Subcutaneous abdominal adipose tissue (tissue), 5 donors: ENCODE measurements at regions not wholly inside any gene's neighbourhood (a gene's known extent, or its start where the extent isn't known, plus 50 kb on each side); places are given as distances from the start of the nearest gene placed in this dataset.

ENCODE experiments used
- H3K27ac ChIP-seq: one replicate; pipeline ENCODE4 v1.7.0; 2013; ENCODE audit warnings: low read depth, mild to moderate bottlenecking, inconsistent platforms, low read length, moderate library complexity
- H3K27me3 ChIP-seq, 5 donors: one replicate each; pipeline ENCODE4 v1.7.0; 2013; ENCODE audit warnings: low read length in 5 of 5, inconsistent platforms in 1 of 5; ENCODE audit not compliant: control insufficient read depth in 5 of 5, insufficient read depth in 4 of 5
- H3K36me3 ChIP-seq, 5 donors: one replicate each; pipeline ENCODE4 v1.7.0; 2013; ENCODE audit warnings: low read length in 5 of 5; ENCODE audit not compliant: control insufficient read depth in 5 of 5, insufficient read depth in 5 of 5
- H3K4me1 ChIP-seq, 5 donors: one replicate each; pipeline ENCODE4 v1.7.0; 2013; ENCODE audit warnings: low read length in 5 of 5, mild to moderate bottlenecking in 3 of 5, moderate library complexity in 1 of 5; ENCODE audit not compliant: control insufficient read depth in 5 of 5, insufficient read depth in 5 of 5
- H3K4me3 ChIP-seq, 5 donors: one replicate each; pipeline ENCODE4 v1.7.0; 2013; ENCODE audit warnings: low read length in 5 of 5, low read depth in 1 of 5
- H3K9ac ChIP-seq, 5 donors: one replicate each; pipeline ENCODE4 v1.7.0; 2013; ENCODE audit warnings: low read length in 5 of 5, mild to moderate bottlenecking in 4 of 5, moderate library complexity in 3 of 5
- H3K9me3 ChIP-seq, 5 donors: one replicate each; pipeline ENCODE4 v1.7.0; 2013; ENCODE audit warnings: low read length in 5 of 5; ENCODE audit not compliant: control insufficient read depth in 5 of 5
- donor health status: healthy.
- donor health status: healthy.
- donor health status: healthy.
- donor health status: healthy.
- donor health status: healthy.

- no peaks in the 10 kb centered on the region for H3K27me3 ChIP-seq
- H3K4me3 ChIP-seq, result no peak overlapping the region
- no peak overlapping the region for H3K27ac ChIP-seq
- no peak overlapping the region for H3K9ac ChIP-seq
- peaks cover 0 to 12% (median 0%) of the 10 kb centered on the region in 5 donors for H3K4me1 ChIP-seq
- H3K9me3 ChIP-seq, result no peaks in the 10 kb centered on the region
- H3K36me3 ChIP-seq, result no peaks in the 10 kb centered on the region
Measured at GRCh38 chr13:59538512-59538911, 625.2 kb downstream of the DIAPH3 start.

DNA sequence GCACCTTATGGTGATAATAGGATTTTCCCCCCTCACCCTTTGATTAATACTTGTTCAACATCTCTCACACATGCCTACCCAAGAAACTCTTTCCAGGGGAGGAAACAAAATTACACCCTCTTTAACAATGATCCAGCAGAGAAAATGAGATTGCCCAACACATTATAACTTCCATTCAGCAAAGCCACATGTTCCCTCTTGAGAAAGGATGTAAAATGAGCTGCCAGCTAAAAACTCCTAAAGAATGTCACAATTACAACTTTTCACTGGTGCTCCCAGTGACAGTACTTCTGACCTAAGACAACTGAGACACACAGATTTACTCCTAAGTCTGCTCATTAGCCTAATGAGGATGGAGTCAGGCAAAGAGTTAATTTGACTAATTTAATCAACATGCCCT lies 621.4 kb downstream of the DIAPH3 start:
- Histone ChIP-seq H3K9me3 (no peaks in the 10 kb centered on the region), H3K4me1 (no peaks in the 10 kb centered on the region), H3K27ac (no peak overlapping the region), H3K4me3 (no peak overlapping the region), H3K36me3 (no peaks in the 10 kb centered on the region), H3K9ac (no peak overlapping the region), H3K27me3 (no peaks in the 10 kb centered on the region)

DNA sequence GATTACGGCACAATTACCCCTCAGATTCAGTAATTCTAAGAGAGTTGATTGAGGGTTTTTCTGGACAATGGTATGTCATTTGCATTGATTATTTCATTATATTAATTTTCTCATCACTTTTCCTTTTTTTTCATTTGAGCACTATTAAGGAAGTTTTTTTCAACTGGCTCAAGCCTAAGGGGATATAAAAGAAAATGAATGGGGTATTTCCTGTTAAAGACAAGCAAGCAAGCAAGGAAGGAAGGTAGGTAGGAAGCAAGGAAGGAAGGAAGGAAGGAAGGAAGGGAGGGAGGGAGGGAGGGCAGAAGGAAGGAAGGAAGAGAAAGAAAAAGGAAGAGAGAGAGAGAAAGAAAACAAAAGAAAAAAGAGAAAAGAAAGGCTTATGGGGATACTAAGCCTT lies 620.3 kb downstream of the DIAPH3 start:
- no peak overlapping the region for H3K9ac ChIP-seq
- H3K36me3 ChIP-seq, result no peaks in the 10 kb centered on the region
- H3K4me3 ChIP-seq, result no peak overlapping the region
- H3K9me3 ChIP-seq, result peaks cover 0 to 4% (median 0%) of the 10 kb centered on the region in 5 donors
- H3K4me1 ChIP-seq, result no peaks in the 10 kb centered on the region
- H3K27me3 ChIP-seq, result no peaks in the 10 kb centered on the region
- H3K27ac ChIP-seq, result no peak overlapping the region

DNA sequence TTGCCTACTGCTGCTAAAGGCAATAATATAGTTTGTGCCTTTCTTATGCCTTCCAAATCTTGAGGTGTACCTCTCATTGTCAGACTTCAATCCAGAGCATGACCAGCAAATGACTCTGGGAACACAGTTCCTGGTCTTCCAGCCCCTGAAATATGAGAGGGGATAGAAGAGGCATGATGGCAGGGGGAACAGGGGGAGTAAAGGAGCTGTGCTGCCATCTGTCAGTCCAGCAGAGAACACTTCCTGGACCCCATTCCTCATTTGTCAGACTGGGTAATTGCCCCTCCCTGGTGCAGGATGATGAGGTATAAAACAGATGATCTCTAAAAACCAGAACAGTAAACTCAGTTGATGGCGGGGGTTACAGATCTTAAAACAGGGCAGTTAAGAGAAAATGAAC lies 618.7 kb downstream of the DIAPH3 start:
- H3K36me3 ChIP-seq, result no peaks in the 10 kb centered on the region
- no peak overlapping the region for H3K4me3 ChIP-seq
- H3K9ac ChIP-seq, result no peak overlapping the region
- no peaks in the 10 kb centered on the region for H3K4me1 ChIP-seq
- H3K9me3 ChIP-seq, result peaks cover 0 to 4% (median under 1%) of the 10 kb centered on the region in 5 donors
- H3K27ac ChIP-seq, result no peak overlapping the region
- H3K27me3 ChIP-seq, result no peaks in the 10 kb centered on the region

GRCh38 chr13:59546178-59546577 lies 617.5 kb downstream of the DIAPH3 start:
- Histone ChIP-seq H3K27me3 (no peaks in the 10 kb centered on the region), H3K27ac (no peak overlapping the region), H3K4me1 (no peaks in the 10 kb centered on the region), H3K36me3 (no peaks in the 10 kb centered on the region), H3K4me3 (no peak overlapping the region), H3K9ac (no peak overlapping the region), H3K9me3 (peaks cover 0 to 12% (median 8%) of the 10 kb centered on the region in 5 donors)

GRCh38 chr13:59547950-59548349 lies 615.8 kb downstream of the DIAPH3 start:
- Histone ChIP-seq H3K4me3 (no peak overlapping the region), H3K36me3 (no peaks in the 10 kb centered on the region), H3K27ac (no peak overlapping the region), H3K4me1 (no peaks in the 10 kb centered on the region), H3K9me3 (peaks cover 0 to 12% (median 8%) of the 10 kb centered on the region in 5 donors), H3K9ac (no peak overlapping the region), H3K27me3 (no peaks in the 10 kb centered on the region)

DNA sequence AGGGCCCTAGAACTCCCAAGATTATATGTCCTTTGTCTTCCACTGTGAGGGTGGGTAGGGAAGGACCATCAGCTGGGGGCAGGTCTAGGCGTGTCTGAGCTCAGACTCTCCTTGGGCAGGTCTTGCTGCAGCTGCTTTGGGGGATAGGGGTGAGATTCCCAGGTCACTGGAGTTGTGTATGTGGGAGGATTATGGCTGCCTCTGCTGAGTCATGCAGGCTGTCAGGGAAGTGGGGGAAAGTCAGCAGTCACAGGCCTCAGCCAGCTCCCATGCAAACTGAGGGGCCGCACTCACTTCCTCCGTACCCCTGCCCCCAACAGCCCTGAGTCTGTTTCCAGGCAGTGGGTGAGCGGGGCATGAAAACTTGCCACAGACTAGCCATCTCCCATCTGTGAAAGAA lies 600.8 kb downstream of the DIAPH3 start:
- Histone ChIP-seq H3K9me3 (peaks cover 0 to 11% (median 0%) of the 10 kb centered on the region in 5 donors), H3K36me3 (no peaks in the 10 kb centered on the region), H3K4me3 (peak overlapping the region in 1 of 5 donors; percentile 15), H3K4me1 (no peaks in the 10 kb centered on the region), H3K9ac (no peak overlapping the region), H3K27me3 (no peaks in the 10 kb centered on the region), H3K27ac (no peak overlapping the region)

- no peaks in the 10 kb centered on the region for H3K4me1 ChIP-seq
- H3K27ac ChIP-seq, result no peak overlapping the region
- H3K4me3 ChIP-seq, result no peak overlapping the region
- no peak overlapping the region for H3K9ac ChIP-seq
- H3K27me3 ChIP-seq, result no peaks in the 10 kb centered on the region
- no peaks in the 10 kb centered on the region for H3K36me3 ChIP-seq
- H3K9me3 ChIP-seq, result peaks cover 0 to 7% (median 0%) of the 10 kb centered on the region in 5 donors
Measured at GRCh38 chr13:59566561-59566960, 597.2 kb downstream of the DIAPH3 start.

- H3K27ac ChIP-seq, result no peak overlapping the region
Measured at GRCh38 chr13:59568306-59568705, 595.4 kb downstream of the DIAPH3 start.

DNA sequence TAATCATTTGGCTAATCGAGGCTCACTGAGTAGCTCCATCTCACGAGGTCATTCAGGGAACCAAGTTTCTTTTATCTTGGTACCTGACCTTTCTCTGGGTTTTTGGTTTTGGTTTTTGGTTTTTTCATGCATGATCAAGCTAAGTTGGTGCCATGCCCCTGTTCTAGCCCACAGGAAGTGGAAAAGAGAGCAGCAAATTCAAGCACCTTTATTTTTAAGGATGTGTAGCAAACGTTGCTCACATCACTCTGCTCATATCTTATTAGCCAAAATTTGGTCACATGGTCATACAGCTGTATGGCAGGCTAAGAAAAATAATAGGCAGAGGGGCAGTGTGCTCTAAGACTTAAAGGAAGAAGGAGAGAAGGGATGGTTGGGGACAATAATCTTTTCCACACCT lies 593.5 kb downstream of the DIAPH3 start:
- no peaks in the 10 kb centered on the region for H3K4me1 ChIP-seq
- no peak overlapping the region for H3K4me3 ChIP-seq
- H3K27me3 ChIP-seq, result no peaks in the 10 kb centered on the region
- H3K27ac ChIP-seq, result no peak overlapping the region
- H3K9me3 ChIP-seq, result peaks cover 0 to 5% (median 0%) of the 10 kb centered on the region in 5 donors
- H3K9ac ChIP-seq, result no peak overlapping the region
- no peaks in the 10 kb centered on the region for H3K36me3 ChIP-seq

More at GRCh38 chr13:59568306-59568705, 595.4 kb downstream of the DIAPH3 start:
- H3K4me3 ChIP-seq, result no peak overlapping the region
- peaks cover 0 to 1% (median 0%) of the 10 kb centered on the region in 5 donors for H3K9me3 ChIP-seq
- H3K36me3 ChIP-seq, result no peaks in the 10 kb centered on the region
- H3K4me1 ChIP-seq, result no peaks in the 10 kb centered on the region
- H3K9ac ChIP-seq, result no peak overlapping the region
- H3K27me3 ChIP-seq, result no peaks in the 10 kb centered on the region

DNA sequence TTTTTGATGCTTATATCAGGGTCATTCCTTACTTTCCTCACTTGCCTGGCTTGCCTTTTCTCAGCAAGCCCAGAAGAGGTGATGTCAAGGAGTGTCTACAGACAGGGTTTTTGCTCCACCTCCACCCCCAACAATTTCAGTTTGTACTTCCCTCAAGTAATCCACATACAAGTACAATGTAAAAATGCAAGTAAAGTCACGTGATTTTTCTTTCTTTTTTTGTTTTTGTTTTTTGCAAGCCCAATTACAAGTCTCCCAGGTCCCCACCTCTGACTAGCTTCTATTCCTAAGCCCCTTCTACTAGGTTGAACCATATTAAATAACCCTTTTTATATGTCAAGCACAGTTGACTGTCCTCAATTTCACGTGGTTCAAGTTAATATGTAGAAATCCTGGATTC lies 579.6 kb downstream of the DIAPH3 start:
- Histone ChIP-seq H3K36me3 (no peaks in the 10 kb centered on the region), H3K27ac (no peak overlapping the region), H3K9me3 (no peaks in the 10 kb centered on the region), H3K4me1 (no peaks in the 10 kb centered on the region), H3K27me3 (no peaks in the 10 kb centered on the region), H3K9ac (no peak overlapping the region), H3K4me3 (no peak overlapping the region)
